ENCODE measurements at regions not wholly inside any gene's neighbourhood (a gene's known extent, or its start where the extent isn't known, plus 50 kb on each side); places are given as distances from the start of the nearest gene placed in this dataset.

- TF ChIP-seq SUZ12 (IDR thresholded peaks at IDR 0.05; ENCODE audit: extremely low read depth, insufficient read depth, insufficient read length): no peak
- TF ChIP-seq ZNF274 (IDR thresholded peaks at IDR 0.05; ENCODE audit: low read depth, low read length): no peak
- TF ChIP-seq YY1 (IDR thresholded peaks at IDR 0.05; ENCODE audit: insufficient read depth, insufficient read length): no peak
Observed at GRCh38 chr5:89147031-89147430, 264.0 kb upstream of the MEF2C start.

All from NT2/D1 (cell line).